Aorta (tissue), 5 donors: ENCODE measurements at regions not wholly inside any gene's neighbourhood (a gene's known extent, or its start where the extent isn't known, plus 50 kb on each side); places are given as distances from the start of the nearest gene placed in this dataset.

Source experiments
- ATAC-seq: fragments of 200-7000 bp; cut with Tn5 transposase; one replicate; pipeline ENCODE4 v1.9.1; 2022; ENCODE audit warnings: moderate library complexity; ENCODE audit not compliant: low FRiP score
- DNase-seq, 2 donors: peaks; one replicate each; pipeline ENCODE4 v3.0.0-alpha.2; 2020
- H3K27ac ChIP-seq, 2 donors: one replicate each; pipeline ENCODE4 v1.5.1; 2013; ENCODE audit warnings: low read length in 2 of 2, mild to moderate bottlenecking in 2 of 2, moderate library complexity in 2 of 2, control low read depth in 1 of 2, inconsistent platforms in 1 of 2, low read depth in 1 of 2
- H3K27me3 ChIP-seq, 2 donors: one replicate each; pipeline ENCODE4 v1.6.1; 2013; ENCODE audit warnings: control low read depth in 1 of 2, low read length in 1 of 2, mild to moderate bottlenecking in 1 of 2, moderate library complexity in 1 of 2; ENCODE audit not compliant: insufficient read depth in 2 of 2, control insufficient read depth in 1 of 2
- H3K36me3 ChIP-seq, 2 donors: one replicate each; pipeline ENCODE4 v1.6.1; 2013; ENCODE audit warnings: control low read depth in 1 of 2, low read length in 1 of 2, mild to moderate bottlenecking in 1 of 2; ENCODE audit not compliant: insufficient read depth in 2 of 2, control insufficient read depth in 1 of 2
- H3K4me1 ChIP-seq, 2 donors: one replicate each; pipeline ENCODE4 v1.6.1; 2013; ENCODE audit warnings: low read length in 2 of 2, control low read depth in 1 of 2, mild to moderate bottlenecking in 1 of 2, moderate library complexity in 1 of 2; ENCODE audit not compliant: insufficient read depth in 2 of 2, control insufficient read depth in 1 of 2
- H3K4me3 ChIP-seq, 2 donors: one replicate each; pipeline ENCODE4 v1.5.1; 2013; ENCODE audit warnings: low read length in 2 of 2, control low read depth in 1 of 2, mild to moderate bottlenecking in 1 of 2
- H3K9me3 ChIP-seq: one replicate; pipeline ENCODE4 v1.6.1; 2013; ENCODE audit warnings: mild to moderate bottlenecking, low read length; ENCODE audit not compliant: control insufficient read depth
- WGBS, 2 donors: extraction: QIAGEN DNeasy Blood & Tissue Kit; methylation state at CpG; one replicate each; pipeline ENCODE4 v1.1.7; 2013; 5-methylcytosine and 5-hydroxymethylcytosine counted together
- intact Hi-C, 2 donors: fragments of 100-400 bp; cut with DNase I; formaldehyde crosslinking; loops; one replicate each; pipeline versions ENCODE4 v1.14.2 to v1.15.0; 2022
- donor health status: healthy with polysubstance abuse.
- donor health status: Bipolar disorder and iron deficiency.
- donor health status: DM: no; HTN: no; CAD: no.
- donor health status: DM: no; HTN: no; CAD: no.
- donor health status: DM: yes; HTN: yes; CAD: no.

GRCh38 chr3:118445036-118445435 lies 589.6 kb downstream of the IGSF11 start:
- Histone ChIP-seq H3K4me1 (no peaks in the 10 kb centered on the region), H3K36me3 (no peaks in the 10 kb centered on the region), H3K27me3 (no peaks in the 10 kb centered on the region), H3K27ac (no peak overlapping the region), H3K9me3 (peaks cover 4% of the 10 kb centered on the region), H3K4me3 (no peak overlapping the region)
- intact Hi-C loops = no loop called here
- 75 to 85% methylated on average over 6 of the region's 6 CpGs for WGBS, 2 donors
- ATAC-seq = no peak
- no peak for DNase-seq

GRCh38 chr3:118447339-118447738 lies 587.3 kb downstream of the IGSF11 start:
- H3K27ac ChIP-seq = no peak overlapping the region
- intact Hi-C loops = no loop called here
- ATAC-seq (no peak), DNase-seq (no peak)
- no peaks in the 10 kb centered on the region for H3K36me3 ChIP-seq
- no peaks in the 10 kb centered on the region for H3K4me1 ChIP-seq
- H3K9me3 ChIP-seq = peaks cover 4% of the 10 kb centered on the region
- no peaks in the 10 kb centered on the region for H3K27me3 ChIP-seq
- no peak overlapping the region for H3K4me3 ChIP-seq

GRCh38 chr3:118466795-118467330 lies 567.8 kb downstream of the IGSF11 start:
- ATAC-seq = no peak
- DNase-seq = no peak
- Histone ChIP-seq H3K27me3 (no peaks in the 10 kb centered on the region), H3K27ac (no peak overlapping the region), H3K4me3 (no peak overlapping the region), H3K4me1 (no peaks in the 10 kb centered on the region), H3K36me3 (no peaks in the 10 kb centered on the region), H3K9me3 (no peaks in the 10 kb centered on the region)
- whole genome bisulfite sequencing, 2 donors = 65 to 67% methylated on average over 2 of the region's 2 CpGs
- intact Hi-C loops = no loop called here

GRCh38 chr3:118468801-118469200 lies 565.8 kb downstream of the IGSF11 start:
- DNase-seq (no peak), ATAC-seq (no peak)
- Histone ChIP-seq H3K4me1 (no peaks in the 10 kb centered on the region), H3K4me3 (no peak overlapping the region), H3K9me3 (no peaks in the 10 kb centered on the region), H3K36me3 (no peaks in the 10 kb centered on the region), H3K27me3 (no peaks in the 10 kb centered on the region), H3K27ac (no peak overlapping the region)
- intact Hi-C loops = no loop called here

GRCh38 chr3:118472586-118472985 lies 562.1 kb downstream of the IGSF11 start:
- intact Hi-C loops = no loop called here
- Histone ChIP-seq H3K4me3 (no peak overlapping the region), H3K36me3 (no peaks in the 10 kb centered on the region), H3K27ac (no peak overlapping the region), H3K9me3 (no peaks in the 10 kb centered on the region), H3K4me1 (no peaks in the 10 kb centered on the region), H3K27me3 (no peaks in the 10 kb centered on the region)
- ATAC-seq (no peak), DNase-seq (no peak)
- WGBS, 2 donors = 33 to 46% methylated on average over 1 of the region's 1 CpG

GRCh38 chr3:118473343-118473742 lies 561.3 kb downstream of the IGSF11 start:
- Histone ChIP-seq H3K4me1 (no peaks in the 10 kb centered on the region), H3K4me3 (no peak overlapping the region), H3K9me3 (no peaks in the 10 kb centered on the region), H3K27ac (no peak overlapping the region), H3K36me3 (no peaks in the 10 kb centered on the region), H3K27me3 (no peaks in the 10 kb centered on the region)
- intact Hi-C loops = no loop called here
- ATAC-seq (no peak), DNase-seq (no peak)

- Histone ChIP-seq H3K27ac (no peak overlapping the region), H3K4me3 (no peak overlapping the region), H3K4me1 (no peaks in the 10 kb centered on the region), H3K36me3 (no peaks in the 10 kb centered on the region), H3K27me3 (no peaks in the 10 kb centered on the region), H3K9me3 (no peaks in the 10 kb centered on the region)
- intact Hi-C loops = no loop called here
- WGBS, 2 donors = 59 to 67% methylated on average over 2 of the region's 2 CpGs
- DNase-seq (no peak), ATAC-seq (no peak)
Measured at GRCh38 chr3:118476885-118477618, 557.6 kb downstream of the IGSF11 start.

- no peaks in the 10 kb centered on the region for H3K36me3 ChIP-seq
- WGBS, 2 donors = 14 to 18% methylated on average over 2 of the region's 2 CpGs
- H3K4me1 ChIP-seq = no peaks in the 10 kb centered on the region
- no peak for DNase-seq
- H3K9me3 ChIP-seq = no peaks in the 10 kb centered on the region
- intact Hi-C loops = no loop called here
- H3K27ac ChIP-seq = no peak overlapping the region
- no peaks in the 10 kb centered on the region for H3K27me3 ChIP-seq
- no peak overlapping the region for H3K4me3 ChIP-seq
- no peak for ATAC-seq
Measured at GRCh38 chr3:118477768-118478167, 556.9 kb downstream of the IGSF11 start.

- Histone ChIP-seq H3K27ac (no peak overlapping the region), H3K4me3 (no peak overlapping the region), H3K36me3 (no peaks in the 10 kb centered on the region), H3K4me1 (no peaks in the 10 kb centered on the region), H3K9me3 (no peaks in the 10 kb centered on the region), H3K27me3 (no peaks in the 10 kb centered on the region)
- DNase-seq (no peak), ATAC-seq (no peak)
- WGBS, 2 donors = 68 to 73% methylated on average over 8 of the region's 8 CpGs
- intact Hi-C loops = no loop called here
Measured at GRCh38 chr3:118478706-118479276, 555.9 kb downstream of the IGSF11 start.
